Panc1 (cell line): ENCODE measurements at regions not wholly inside any gene's neighbourhood (a gene's known extent, or its start where the extent isn't known, plus 50 kb on each side); places are given as distances from the start of the nearest gene placed in this dataset.

Experiments used
- POLR2AphosphoS5 ChIP-seq: IDR thresholded peaks from 2 replicates; pipeline ENCODE4 v1.6.1; 2012; ENCODE audit warnings: mild to moderate bottlenecking, low read depth, low read length, moderate library complexity
- TF ChIP-seq, protein P1 (sequence below): fragments of 450-650 bp; IDR thresholded peaks from 2 replicates; pipeline ENCODE4 v1.5.1; 2017; ENCODE audit warnings: mild to moderate bottlenecking
- TF ChIP-seq, protein P2 (sequence below), 2 experiments: IDR thresholded peaks; 2 replicates each; pipeline ENCODE4 v1.6.1; 2011 to 2012; ENCODE audit warnings: low read depth in 2 of 2, control low read depth in 1 of 2, low read length in 1 of 2, mild to moderate bottlenecking in 1 of 2, moderate library complexity in 1 of 2; ENCODE audit not compliant: insufficient read depth in 1 of 2

DNA sequence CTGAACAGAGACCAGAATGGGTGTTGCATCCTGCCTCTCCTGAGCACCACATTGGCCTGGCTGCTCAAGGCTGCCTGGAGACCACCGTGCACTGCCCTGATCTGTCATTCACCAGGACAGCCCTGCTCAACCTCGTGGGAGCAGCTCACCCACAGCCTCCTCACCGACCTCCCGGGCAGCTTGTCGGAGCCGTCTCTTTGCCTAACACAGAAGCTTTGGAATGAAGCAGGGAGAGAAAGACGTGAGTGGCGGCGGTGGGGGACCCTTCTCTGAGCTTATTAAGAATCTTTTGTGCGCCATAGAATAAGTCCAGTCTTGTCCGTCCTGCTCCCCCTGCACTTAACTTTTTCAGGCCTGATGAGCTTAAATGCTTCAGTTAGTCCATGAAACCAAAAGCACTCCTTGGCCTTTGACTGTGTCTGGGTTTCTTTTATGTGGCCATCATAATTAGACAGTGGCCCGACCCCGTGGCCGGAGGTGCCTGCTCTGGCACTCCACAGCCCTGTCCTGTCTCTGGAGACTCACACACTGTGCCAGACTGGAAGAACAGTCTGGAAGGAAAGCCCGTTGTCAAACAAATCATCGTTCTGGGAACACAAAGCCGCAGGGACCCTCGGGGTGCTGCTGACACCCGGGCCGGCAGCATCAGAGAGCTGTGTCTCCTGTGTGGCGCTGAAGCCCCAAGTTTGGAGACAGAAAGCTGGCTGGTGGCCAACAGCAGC lies 192.8 kb downstream of the BCOR start:
- TF ChIP-seq, protein P1, sequence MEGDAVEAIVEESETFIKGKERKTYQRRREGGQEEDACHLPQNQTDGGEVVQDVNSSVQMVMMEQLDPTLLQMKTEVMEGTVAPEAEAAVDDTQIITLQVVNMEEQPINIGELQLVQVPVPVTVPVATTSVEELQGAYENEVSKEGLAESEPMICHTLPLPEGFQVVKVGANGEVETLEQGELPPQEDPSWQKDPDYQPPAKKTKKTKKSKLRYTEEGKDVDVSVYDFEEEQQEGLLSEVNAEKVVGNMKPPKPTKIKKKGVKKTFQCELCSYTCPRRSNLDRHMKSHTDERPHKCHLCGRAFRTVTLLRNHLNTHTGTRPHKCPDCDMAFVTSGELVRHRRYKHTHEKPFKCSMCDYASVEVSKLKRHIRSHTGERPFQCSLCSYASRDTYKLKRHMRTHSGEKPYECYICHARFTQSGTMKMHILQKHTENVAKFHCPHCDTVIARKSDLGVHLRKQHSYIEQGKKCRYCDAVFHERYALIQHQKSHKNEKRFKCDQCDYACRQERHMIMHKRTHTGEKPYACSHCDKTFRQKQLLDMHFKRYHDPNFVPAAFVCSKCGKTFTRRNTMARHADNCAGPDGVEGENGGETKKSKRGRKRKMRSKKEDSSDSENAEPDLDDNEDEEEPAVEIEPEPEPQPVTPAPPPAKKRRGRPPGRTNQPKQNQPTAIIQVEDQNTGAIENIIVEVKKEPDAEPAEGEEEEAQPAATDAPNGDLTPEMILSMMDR = no peak
- TF ChIP-seq, protein P2, sequence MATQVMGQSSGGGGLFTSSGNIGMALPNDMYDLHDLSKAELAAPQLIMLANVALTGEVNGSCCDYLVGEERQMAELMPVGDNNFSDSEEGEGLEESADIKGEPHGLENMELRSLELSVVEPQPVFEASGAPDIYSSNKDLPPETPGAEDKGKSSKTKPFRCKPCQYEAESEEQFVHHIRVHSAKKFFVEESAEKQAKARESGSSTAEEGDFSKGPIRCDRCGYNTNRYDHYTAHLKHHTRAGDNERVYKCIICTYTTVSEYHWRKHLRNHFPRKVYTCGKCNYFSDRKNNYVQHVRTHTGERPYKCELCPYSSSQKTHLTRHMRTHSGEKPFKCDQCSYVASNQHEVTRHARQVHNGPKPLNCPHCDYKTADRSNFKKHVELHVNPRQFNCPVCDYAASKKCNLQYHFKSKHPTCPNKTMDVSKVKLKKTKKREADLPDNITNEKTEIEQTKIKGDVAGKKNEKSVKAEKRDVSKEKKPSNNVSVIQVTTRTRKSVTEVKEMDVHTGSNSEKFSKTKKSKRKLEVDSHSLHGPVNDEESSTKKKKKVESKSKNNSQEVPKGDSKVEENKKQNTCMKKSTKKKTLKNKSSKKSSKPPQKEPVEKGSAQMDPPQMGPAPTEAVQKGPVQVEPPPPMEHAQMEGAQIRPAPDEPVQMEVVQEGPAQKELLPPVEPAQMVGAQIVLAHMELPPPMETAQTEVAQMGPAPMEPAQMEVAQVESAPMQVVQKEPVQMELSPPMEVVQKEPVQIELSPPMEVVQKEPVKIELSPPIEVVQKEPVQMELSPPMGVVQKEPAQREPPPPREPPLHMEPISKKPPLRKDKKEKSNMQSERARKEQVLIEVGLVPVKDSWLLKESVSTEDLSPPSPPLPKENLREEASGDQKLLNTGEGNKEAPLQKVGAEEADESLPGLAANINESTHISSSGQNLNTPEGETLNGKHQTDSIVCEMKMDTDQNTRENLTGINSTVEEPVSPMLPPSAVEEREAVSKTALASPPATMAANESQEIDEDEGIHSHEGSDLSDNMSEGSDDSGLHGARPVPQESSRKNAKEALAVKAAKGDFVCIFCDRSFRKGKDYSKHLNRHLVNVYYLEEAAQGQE (IDR thresholded peaks at IDR 0.05; ENCODE audit: insufficient read depth in 1 of 2, low read depth in 2 of 2, low read length in 1 of 2) = no peak
- no peak for TF ChIP-seq POLR2AphosphoS5
